KOPT-K1 (cell line): ENCODE measurements at regions not wholly inside any gene's neighbourhood (a gene's known extent, or its start where the extent isn't known, plus 50 kb on each side); places are given as distances from the start of the nearest gene placed in this dataset.
"Not testable (repeated sequence)": the region's sequence is repeated elsewhere in the genome, so short reads cannot be mapped to it uniquely, and the experiment has no call there.

ENCODE experiments used
- H3K27ac ChIP-seq: fragments of 200-600 bp; sonication (generic); 2 replicates; pipeline ENCODE4 v1.5.1; 2016; ENCODE audit warnings: antibody characterized with exemption, mild to moderate bottlenecking, low read depth, low read length; ENCODE audit not compliant: poor library complexity, severe bottlenecking
- H3K36me3 ChIP-seq: fragments of 200-600 bp; sonication (generic); 2 replicates; pipeline ENCODE4 v1.5.1; 2017; ENCODE audit warnings: antibody characterized with exemption, mild to moderate bottlenecking, low read length, moderate library complexity; ENCODE audit not compliant: insufficient read depth
- H3K9me3 ChIP-seq: fragments of 200-600 bp; sonication (generic); 2 replicates; pipeline ENCODE4 v1.5.1; 2017; ENCODE audit warnings: antibody characterized with exemption, low read length, mild to moderate bottlenecking; ENCODE audit not compliant: insufficient read depth, poor library complexity, severe bottlenecking

GRCh38 chr1:203985676-203986075 lies 87.2 kb upstream of the SOX13 start:
- Histone ChIP-seq H3K36me3 (no peaks in the 10 kb centered on the region), H3K27ac (no peak overlapping the region)

GRCh38 chr1:203986887-203987461 lies 85.9 kb upstream of the SOX13 start:
- Histone ChIP-seq H3K9me3 (no peaks in the 10 kb centered on the region), H3K27ac (no peak overlapping the region), H3K36me3 (no peaks in the 10 kb centered on the region)

More at GRCh38 chr1:203985676-203986075, 87.2 kb upstream of the SOX13 start:
- no peaks in the 10 kb centered on the region for H3K9me3 ChIP-seq

- Histone ChIP-seq H3K27ac (no peak overlapping the region), H3K36me3 (no peaks in the 10 kb centered on the region), H3K9me3 (no peaks in the 10 kb centered on the region)
Observed at GRCh38 chr1:203990118-203990517, 82.8 kb upstream of the SOX13 start.

- Histone ChIP-seq H3K9me3 (no peaks in the 10 kb centered on the region), H3K36me3 (no peaks in the 10 kb centered on the region)
Observed at GRCh38 chr1:203992440-203992839, 80.5 kb upstream of the SOX13 start.

GRCh38 chr1:203993256-203993655 lies 79.7 kb upstream of the SOX13 start:
- Histone ChIP-seq H3K9me3 (no peaks in the 10 kb centered on the region), H3K36me3 (no peaks in the 10 kb centered on the region), H3K27ac (no peak overlapping the region)

More at GRCh38 chr1:203992440-203992839, 80.5 kb upstream of the SOX13 start:
- H3K27ac ChIP-seq = no peak overlapping the region

GRCh38 chr1:203995228-203995627 lies 77.7 kb upstream of the SOX13 start:
- no peaks in the 10 kb centered on the region for H3K36me3 ChIP-seq
- H3K27ac ChIP-seq = no peak overlapping the region
- H3K9me3 ChIP-seq = peaks cover 3% of the 10 kb centered on the region

GRCh38 chr1:203996126-203996525 lies 76.8 kb upstream of the SOX13 start:
- H3K36me3 ChIP-seq = no peaks in the 10 kb centered on the region
- H3K27ac ChIP-seq = no peak overlapping the region

GRCh38 chr1:203998571-203998970 lies 74.3 kb upstream of the SOX13 start:
- not testable (repeated sequence) for H3K9me3 ChIP-seq, H3K27ac ChIP-seq, H3K36me3 ChIP-seq

More at GRCh38 chr1:203996126-203996525, 76.8 kb upstream of the SOX13 start:
- H3K9me3 ChIP-seq = peaks cover 5% of the 10 kb centered on the region

GRCh38 chr1:203999618-204000017 lies 73.3 kb upstream of the SOX13 start:
- Histone ChIP-seq H3K9me3 (peaks cover 5% of the 10 kb centered on the region), H3K27ac (no peak overlapping the region), H3K36me3 (no peaks in the 10 kb centered on the region)

GRCh38 chr1:204001166-204001901 lies 71.6 kb upstream of the SOX13 start:
- Histone ChIP-seq H3K27ac (no peak overlapping the region), H3K36me3 (no peaks in the 10 kb centered on the region), H3K9me3 (peaks cover 5% of the 10 kb centered on the region)

GRCh38 chr1:204002614-204003013 lies 70.3 kb upstream of the SOX13 start:
- Histone ChIP-seq H3K27ac (no peak overlapping the region), H3K9me3 (peaks cover 5% of the 10 kb centered on the region), H3K36me3 (no peaks in the 10 kb centered on the region)

- no peak overlapping the region for H3K27ac ChIP-seq
- H3K36me3 ChIP-seq = no peaks in the 10 kb centered on the region
- peaks cover 5% of the 10 kb centered on the region for H3K9me3 ChIP-seq
Observed at GRCh38 chr1:204003536-204003935, 69.4 kb upstream of the SOX13 start.

- Histone ChIP-seq H3K9me3 (no peaks in the 10 kb centered on the region), H3K36me3 (no peaks in the 10 kb centered on the region), H3K27ac (no peak overlapping the region)
Observed at GRCh38 chr1:204011426-204011825, 61.5 kb upstream of the SOX13 start.

- Histone ChIP-seq H3K9me3 (no peaks in the 10 kb centered on the region), H3K36me3 (no peaks in the 10 kb centered on the region), H3K27ac (no peak overlapping the region)
Observed at GRCh38 chr1:204013052-204013451, 59.9 kb upstream of the SOX13 start.

GRCh38 chr1:204014336-204014735 lies 58.6 kb upstream of the SOX13 start:
- Histone ChIP-seq H3K36me3 (no peaks in the 10 kb centered on the region), H3K9me3 (no peaks in the 10 kb centered on the region), H3K27ac (no peak overlapping the region)

GRCh38 chr1:204014961-204015360 lies 58.0 kb upstream of the SOX13 start:
- not testable (repeated sequence) for H3K9me3 ChIP-seq, H3K36me3 ChIP-seq, H3K27ac ChIP-seq
